Caco-2 (cell line): ENCODE measurements at regions not wholly inside any gene's neighbourhood (a gene's known extent, or its start where the extent isn't known, plus 50 kb on each side); places are given as distances from the start of the nearest gene placed in this dataset.

Experiments used
- BruUV-seq: library from RNA; stranded (reverse); fragments of 400-500 nt; replicated peaks from 2 replicates; lab custom pipeline; 2021; lab: Mats Ljungman, UMichigan
- CTCF ChIA-PET: fragments of 300-600 bp; sonication (Branson Sonifier 250); formaldehyde crosslinking; loops from one replicate; lab custom pipeline; 2022; ENCODE audit warnings: antibody characterized with exemption; lab: Charles Lee
- POLR2A ChIA-PET: fragments of 300-600 bp; sonication (Branson Sonifier 250); formaldehyde crosslinking; loops from one replicate; lab custom pipeline; 2022; ENCODE audit warnings: antibody characterized with exemption; lab: Charles Lee
- DNase-seq, 2 experiments: peaks; one replicate each; pipeline versions ENCODE4 v3.0.0 to v3.0.0-alpha.2; 2020 to 2022
- H3K27me3 ChIP-seq: replicated peaks from 2 replicates; pipeline ENCODE4 v1.6.0; 2011; ENCODE audit warnings: low read length; ENCODE audit not compliant: control insufficient read depth, insufficient read depth
- H3K36me3 ChIP-seq: 2 replicates; pipeline ENCODE4 v1.5.1; 2011; ENCODE audit warnings: low read length; ENCODE audit not compliant: control insufficient read depth, insufficient read depth
- H3K4me1 ChIP-seq: fragments of 250-450 bp; sonication (Bioruptor Pico); 2 replicates; pipeline ENCODE4 v1.5.1; 2020; ENCODE audit warnings: mild to moderate bottlenecking
- H3K4me3 ChIP-seq: 2 replicates; pipeline ENCODE4 v1.5.1; 2011; ENCODE audit warnings: low read depth, mild to moderate bottlenecking, control low read depth, low read length
- H3K9me3 ChIP-seq: fragments of 250-450 bp; sonication (Bioruptor Pico); 2 replicates; pipeline ENCODE4 v1.5.1; 2020; ENCODE audit warnings: mild to moderate bottlenecking, moderate library complexity
- H3K27ac Mint-ChIP-seq: one replicate; pipeline ENCODE4 v1.8.0; 2022; ENCODE audit warnings: mixed read lengths; ENCODE audit not compliant: unreplicated experiment
- H3K27me3 Mint-ChIP-seq: one replicate; pipeline ENCODE4 v1.8.0; 2022; ENCODE audit warnings: mixed read lengths; ENCODE audit not compliant: insufficient read depth, unreplicated experiment
- H3K36me3 Mint-ChIP-seq: one replicate; pipeline ENCODE4 v1.8.0; 2022; ENCODE audit warnings: mild to moderate bottlenecking, mixed read lengths; ENCODE audit not compliant: insufficient read depth, unreplicated experiment
- H3K4me1 Mint-ChIP-seq: one replicate; pipeline ENCODE4 v1.8.0; 2022; ENCODE audit warnings: low read depth, mixed read lengths; ENCODE audit not compliant: unreplicated experiment
- H3K4me3 Mint-ChIP-seq: one replicate; pipeline ENCODE4 v1.8.0; 2022; ENCODE audit warnings: mild to moderate bottlenecking, moderate library complexity, mixed read lengths; ENCODE audit not compliant: unreplicated experiment
- H3K9me3 Mint-ChIP-seq: one replicate; pipeline ENCODE4 v1.8.0; 2022; ENCODE audit warnings: mixed read lengths; ENCODE audit not compliant: unreplicated experiment
- intact Hi-C: fragments of 100-400 bp; cut with micrococcal nuclease; formaldehyde crosslinking; loops from one replicate; pipeline ENCODE4 v1.10.0; 2022; ENCODE audit not compliant: unreplicated experiment
- TF ChIP-seq, protein P1 (sequence below), 2 experiments: fragments of 200-600 bp in 1 of 2; IDR thresholded peaks; 1 replicate in 1 of 2; 2 replicates in 1 of 2; pipeline versions ENCODE4 v1.5.1 to v1.8.0; 2011 to 2022; ENCODE audit warnings: antibody characterized with exemption in 1 of 2, control low read depth in 1 of 2, inconsistent platforms in 1 of 2, low read depth in 1 of 2, low read length in 1 of 2, mild to moderate bottlenecking in 1 of 2, moderate library complexity in 1 of 2; ENCODE audit not compliant: insufficient read depth in 1 of 2, severe bottlenecking in 1 of 2, unreplicated experiment in 1 of 2

DNA sequence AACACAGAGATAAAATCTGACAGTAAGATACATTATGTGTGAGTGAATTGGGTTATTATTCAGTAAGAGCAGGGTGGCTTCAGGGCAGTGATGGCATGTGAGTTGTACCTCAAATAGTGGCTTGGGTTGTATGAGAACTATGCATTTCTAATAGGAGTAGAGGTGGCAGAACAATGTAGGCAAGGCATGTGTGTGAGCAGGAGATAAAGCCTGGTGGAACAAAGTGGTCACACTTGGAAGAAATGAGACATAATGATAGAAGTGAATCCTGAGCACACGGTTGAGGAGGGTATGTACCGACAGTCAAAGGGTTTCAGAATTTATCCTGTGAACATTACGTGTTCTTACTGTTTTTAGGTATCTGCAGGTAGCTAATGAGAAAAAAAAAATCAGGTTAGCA lies 159.3 kb downstream of the CASP12 start:
- intact Hi-C loops: no loop called here
- ChIA-PET CTCF (no interaction called here), POLR2A (no interaction called here)
- no peaks in the 10 kb centered on the region for H3K27me3 ChIP-seq
- BruUV-seq: no TSS peak
- Mint-ChIP-seq H3K4me3 (no peak overlapping the region), H3K9me3 (peaks cover 14% of the 10 kb centered on the region), H3K4me1 (peaks cover 7% of the 10 kb centered on the region), H3K27ac (no peak overlapping the region), H3K36me3 (no peaks in the 10 kb centered on the region), H3K27me3 (no peaks in the 10 kb centered on the region)
- H3K36me3 ChIP-seq: no peaks in the 10 kb centered on the region
- H3K4me3 ChIP-seq: no peak overlapping the region
- no peaks in the 10 kb centered on the region for H3K9me3 ChIP-seq
- H3K4me1 ChIP-seq: peaks cover 8% of the 10 kb centered on the region
- TF ChIP-seq, protein P1, sequence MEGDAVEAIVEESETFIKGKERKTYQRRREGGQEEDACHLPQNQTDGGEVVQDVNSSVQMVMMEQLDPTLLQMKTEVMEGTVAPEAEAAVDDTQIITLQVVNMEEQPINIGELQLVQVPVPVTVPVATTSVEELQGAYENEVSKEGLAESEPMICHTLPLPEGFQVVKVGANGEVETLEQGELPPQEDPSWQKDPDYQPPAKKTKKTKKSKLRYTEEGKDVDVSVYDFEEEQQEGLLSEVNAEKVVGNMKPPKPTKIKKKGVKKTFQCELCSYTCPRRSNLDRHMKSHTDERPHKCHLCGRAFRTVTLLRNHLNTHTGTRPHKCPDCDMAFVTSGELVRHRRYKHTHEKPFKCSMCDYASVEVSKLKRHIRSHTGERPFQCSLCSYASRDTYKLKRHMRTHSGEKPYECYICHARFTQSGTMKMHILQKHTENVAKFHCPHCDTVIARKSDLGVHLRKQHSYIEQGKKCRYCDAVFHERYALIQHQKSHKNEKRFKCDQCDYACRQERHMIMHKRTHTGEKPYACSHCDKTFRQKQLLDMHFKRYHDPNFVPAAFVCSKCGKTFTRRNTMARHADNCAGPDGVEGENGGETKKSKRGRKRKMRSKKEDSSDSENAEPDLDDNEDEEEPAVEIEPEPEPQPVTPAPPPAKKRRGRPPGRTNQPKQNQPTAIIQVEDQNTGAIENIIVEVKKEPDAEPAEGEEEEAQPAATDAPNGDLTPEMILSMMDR (IDR thresholded peaks at IDR 0.05; ENCODE audit: insufficient read depth in 1 of 2, low read depth in 1 of 2, low read length in 1 of 2, severe bottlenecking in 1 of 2, unreplicated experiment in 1 of 2): no peak
- DNase-seq: no peak

- Histone ChIP-seq H3K4me3 (no peak overlapping the region), H3K4me1 (peaks cover 8% of the 10 kb centered on the region), H3K36me3 (no peaks in the 10 kb centered on the region), H3K27me3 (no peaks in the 10 kb centered on the region), H3K9me3 (no peaks in the 10 kb centered on the region)
- Mint-ChIP-seq H3K36me3 (no peaks in the 10 kb centered on the region), H3K4me1 (peaks cover 7% of the 10 kb centered on the region), H3K27ac (no peak overlapping the region), H3K9me3 (peaks cover 14% of the 10 kb centered on the region), H3K27me3 (no peaks in the 10 kb centered on the region), H3K4me3 (no peak overlapping the region)
- CTCF ChIA-PET: no interaction called here
- BruUV-seq: no TSS peak
- intact Hi-C loops: no loop called here
- no peak for DNase-seq
- POLR2A ChIA-PET: no interaction called here
- TF ChIP-seq, protein P1 (IDR thresholded peaks at IDR 0.05; ENCODE audit: insufficient read depth in 1 of 2, low read depth in 1 of 2, low read length in 1 of 2, severe bottlenecking in 1 of 2, unreplicated experiment in 1 of 2): no peak
These were observed 160.1 kb downstream of the CASP12 start for GRCh38 chr11:104738208-104738607.

DNA sequence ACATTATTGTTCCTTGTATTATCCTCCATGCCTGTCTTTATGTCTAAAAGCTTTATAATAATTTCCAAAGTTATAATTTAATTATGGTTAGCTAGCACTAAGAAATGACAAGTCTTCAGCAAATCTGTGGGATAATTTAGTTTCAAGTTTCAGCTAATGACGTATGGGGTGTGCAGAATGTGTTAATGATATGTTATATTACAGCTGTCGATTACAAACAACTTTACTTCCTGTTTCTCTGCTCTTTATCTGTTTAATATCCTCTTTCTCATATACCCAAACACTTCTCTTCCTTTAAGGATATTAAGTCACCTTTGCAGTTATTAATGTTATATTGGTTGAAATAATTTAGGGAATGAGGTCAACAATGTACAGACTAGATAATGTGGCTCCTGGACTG lies 161.8 kb downstream of the CASP12 start:
- H3K27me3 Mint-ChIP-seq: no peaks in the 10 kb centered on the region
- peaks cover 7% of the 10 kb centered on the region for H3K4me1 Mint-ChIP-seq
- no peak overlapping the region for H3K4me3 ChIP-seq
- peaks cover 14% of the 10 kb centered on the region for H3K9me3 Mint-ChIP-seq
- no peaks in the 10 kb centered on the region for H3K36me3 ChIP-seq
- H3K36me3 Mint-ChIP-seq: no peaks in the 10 kb centered on the region
- BruUV-seq: no TSS peak
- no peak for DNase-seq
- H3K27ac Mint-ChIP-seq: no peak overlapping the region
- no peaks in the 10 kb centered on the region for H3K9me3 ChIP-seq
- ChIA-PET CTCF (no interaction called here), POLR2A (no interaction called here)
- no peak overlapping the region for H3K4me3 Mint-ChIP-seq
- peaks cover 8% of the 10 kb centered on the region for H3K4me1 ChIP-seq
- no peaks in the 10 kb centered on the region for H3K27me3 ChIP-seq
- intact Hi-C loops: no loop called here
- TF ChIP-seq, protein P1 (IDR thresholded peaks at IDR 0.05; ENCODE audit: insufficient read depth in 1 of 2, low read depth in 1 of 2, low read length in 1 of 2, severe bottlenecking in 1 of 2, unreplicated experiment in 1 of 2): no peak
